ENCODE measurements at regions not wholly inside any gene's neighbourhood (a gene's known extent, or its start where the extent isn't known, plus 50 kb on each side); places are given as distances from the start of the nearest gene placed in this dataset.

DNA sequence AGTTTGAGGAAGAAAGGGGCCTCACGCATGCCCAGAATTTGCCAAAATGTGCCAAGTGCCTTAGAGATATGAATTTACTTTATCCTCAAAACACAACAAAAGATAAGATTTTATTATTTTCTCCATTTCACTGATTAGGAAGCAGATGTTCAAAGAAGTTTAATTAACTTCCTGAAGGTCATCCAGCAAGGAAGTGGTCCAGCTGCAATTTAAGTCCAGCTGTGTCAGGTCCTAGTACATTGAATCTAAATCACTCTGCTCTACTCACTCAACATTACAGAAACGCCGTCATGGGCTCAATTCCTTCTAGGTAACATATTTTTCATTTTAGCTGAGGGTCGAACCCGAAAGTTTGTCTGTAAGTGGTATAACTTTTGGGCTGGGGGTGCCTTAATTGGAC is 115.4 kb downstream of the CCDC34 start:
- H3K27ac ChIP-seq (ENCODE audit: low read depth in 1 of 2, low read length in 2 of 2), result no peak overlapping the region

GRCh38 chr11:27246925-27247324 is 116.1 kb downstream of the CCDC34 start:
- no peak overlapping the region for H3K9ac ChIP-seq (ENCODE audit: low read depth in 1 of 2, low read length in 2 of 2)
- no peaks in the 10 kb centered on the region for H3K36me3 ChIP-seq (ENCODE audit: control insufficient read depth in 4 of 4, insufficient read depth in 3 of 4, low read depth in 1 of 4, low read length in 3 of 4)
- no peaks in the 10 kb centered on the region for H3K9me3 ChIP-seq (ENCODE audit: control insufficient read depth in 4 of 4, low read length in 3 of 4)
- H3K27ac ChIP-seq (ENCODE audit: low read depth in 1 of 2, low read length in 2 of 2), result no peak overlapping the region
- 74% methylated on average over 3 of the region's 3 CpGs for WGBS
- H3K4me3 ChIP-seq (ENCODE audit: low read depth in 1 of 3, low read length in 3 of 3), result no peak overlapping the region
- no peaks in the 10 kb centered on the region for H3K27me3 ChIP-seq (ENCODE audit: control insufficient read depth in 4 of 4, insufficient read depth in 4 of 4, low read length in 3 of 4)
- H3K4me1 ChIP-seq (ENCODE audit: control insufficient read depth in 4 of 4, insufficient read depth in 4 of 4, low read length in 3 of 4), result no peaks in the 10 kb centered on the region
- TF ChIP-seq HNF4A (conservative IDR thresholded peaks at IDR 0.05) (no peak), RXRA (IDR thresholded peaks at IDR 0.05) (no peak), NR2F2 (IDR thresholded peaks at IDR 0.05) (no peak), JUND (IDR thresholded peaks at IDR 0.05) (no peak), FOXA1 (IDR thresholded peaks at IDR 0.05) (no peak), YY1 (IDR thresholded peaks at IDR 0.05) (no peak), RAD21 (IDR thresholded peaks at IDR 0.05) (no peak), HNF4G (IDR thresholded peaks at IDR 0.05) (no peak)
- TF ChIP-seq, protein P1, sequence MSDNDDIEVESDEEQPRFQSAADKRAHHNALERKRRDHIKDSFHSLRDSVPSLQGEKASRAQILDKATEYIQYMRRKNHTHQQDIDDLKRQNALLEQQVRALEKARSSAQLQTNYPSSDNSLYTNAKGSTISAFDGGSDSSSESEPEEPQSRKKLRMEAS (IDR thresholded peaks at IDR 0.05), result no peak
- no peak for DNase-seq (ENCODE audit: low spot score)

More for the DNA sequence above, 115.4 kb downstream of the CCDC34 start:
- no peak for TF ChIP-seq FOXA1 (IDR thresholded peaks at IDR 0.05)
- TF ChIP-seq, protein P2, sequence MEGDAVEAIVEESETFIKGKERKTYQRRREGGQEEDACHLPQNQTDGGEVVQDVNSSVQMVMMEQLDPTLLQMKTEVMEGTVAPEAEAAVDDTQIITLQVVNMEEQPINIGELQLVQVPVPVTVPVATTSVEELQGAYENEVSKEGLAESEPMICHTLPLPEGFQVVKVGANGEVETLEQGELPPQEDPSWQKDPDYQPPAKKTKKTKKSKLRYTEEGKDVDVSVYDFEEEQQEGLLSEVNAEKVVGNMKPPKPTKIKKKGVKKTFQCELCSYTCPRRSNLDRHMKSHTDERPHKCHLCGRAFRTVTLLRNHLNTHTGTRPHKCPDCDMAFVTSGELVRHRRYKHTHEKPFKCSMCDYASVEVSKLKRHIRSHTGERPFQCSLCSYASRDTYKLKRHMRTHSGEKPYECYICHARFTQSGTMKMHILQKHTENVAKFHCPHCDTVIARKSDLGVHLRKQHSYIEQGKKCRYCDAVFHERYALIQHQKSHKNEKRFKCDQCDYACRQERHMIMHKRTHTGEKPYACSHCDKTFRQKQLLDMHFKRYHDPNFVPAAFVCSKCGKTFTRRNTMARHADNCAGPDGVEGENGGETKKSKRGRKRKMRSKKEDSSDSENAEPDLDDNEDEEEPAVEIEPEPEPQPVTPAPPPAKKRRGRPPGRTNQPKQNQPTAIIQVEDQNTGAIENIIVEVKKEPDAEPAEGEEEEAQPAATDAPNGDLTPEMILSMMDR (IDR thresholded peaks at IDR 0.05; ENCODE audit: low read depth, low read length, missing input control), result no peak
- TF ChIP-seq, protein P3, sequence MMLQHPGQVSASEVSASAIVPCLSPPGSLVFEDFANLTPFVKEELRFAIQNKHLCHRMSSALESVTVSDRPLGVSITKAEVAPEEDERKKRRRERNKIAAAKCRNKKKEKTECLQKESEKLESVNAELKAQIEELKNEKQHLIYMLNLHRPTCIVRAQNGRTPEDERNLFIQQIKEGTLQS (IDR thresholded peaks at IDR 0.05), result no peak
- no peak for TF ChIP-seq NR2F2 (IDR thresholded peaks at IDR 0.05)
- Histone ChIP-seq H3K4me1 (ENCODE audit: control insufficient read depth in 4 of 4, insufficient read depth in 4 of 4, low read length in 3 of 4) (no peaks in the 10 kb centered on the region), H3K9me3 (ENCODE audit: control insufficient read depth in 4 of 4, low read length in 3 of 4) (no peaks in the 10 kb centered on the region), H3K9ac (ENCODE audit: low read depth in 1 of 2, low read length in 2 of 2) (no peak overlapping the region), H3K4me3 (ENCODE audit: low read depth in 1 of 3, low read length in 3 of 3) (no peak overlapping the region), H3K27me3 (ENCODE audit: control insufficient read depth in 4 of 4, insufficient read depth in 4 of 4, low read length in 3 of 4) (no peaks in the 10 kb centered on the region), H3K36me3 (ENCODE audit: control insufficient read depth in 4 of 4, insufficient read depth in 3 of 4, low read depth in 1 of 4, low read length in 3 of 4) (no peaks in the 10 kb centered on the region)
- 88% methylated on average over 5 of the region's 5 CpGs for WGBS
- no peak for DNase-seq (ENCODE audit: low spot score)

DNA sequence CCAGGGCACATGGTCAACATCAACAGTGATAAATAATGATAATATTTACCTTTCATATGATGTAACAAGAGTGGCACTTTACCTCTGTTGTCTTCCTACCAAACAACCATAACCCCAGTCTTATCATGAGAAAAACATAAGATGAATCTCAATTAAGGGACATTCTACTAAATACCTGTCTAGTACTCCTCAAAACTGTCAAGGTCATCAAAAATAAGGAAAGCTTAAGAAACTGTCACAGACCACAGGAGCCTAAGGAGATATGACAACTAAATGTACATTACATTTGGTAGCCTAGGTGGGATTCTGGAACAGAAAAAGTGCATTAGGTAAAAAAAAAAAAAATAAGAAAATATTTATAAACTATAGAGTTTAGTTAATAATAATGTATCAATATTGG is 118.1 kb downstream of the CCDC34 start:
- H3K4me3 ChIP-seq (ENCODE audit: low read depth in 1 of 3, low read length in 3 of 3), result no peak overlapping the region

More for the DNA sequence above, 118.1 kb downstream of the CCDC34 start:
- no peak for DNase-seq (ENCODE audit: low spot score)
- H3K4me1 ChIP-seq (ENCODE audit: control insufficient read depth in 4 of 4, insufficient read depth in 4 of 4, low read length in 3 of 4), result no peaks in the 10 kb centered on the region
- H3K27ac ChIP-seq (ENCODE audit: low read depth in 1 of 2, low read length in 2 of 2), result no peak overlapping the region
- TF ChIP-seq GABPA (IDR thresholded peaks at IDR 0.05 in 1 of 2, conservative IDR thresholded peaks at IDR 0.05 in 1 of 2) (no peak), FOXA2 (IDR thresholded peaks at IDR 0.05) (no peak), SP1 (IDR thresholded peaks at IDR 0.05) (no peak), TAF1 (conservative IDR thresholded peaks at IDR 0.05) (no peak), JUND (IDR thresholded peaks at IDR 0.05) (no peak), FOXA1 (IDR thresholded peaks at IDR 0.05) (no peak)
- TF ChIP-seq, protein P1 (IDR thresholded peaks at IDR 0.05), result no peak
- TF ChIP-seq, protein P2 (IDR thresholded peaks at IDR 0.05; ENCODE audit: low read depth, low read length, missing input control), result no peak
- H3K9ac ChIP-seq (ENCODE audit: low read depth in 1 of 2, low read length in 2 of 2), result no peak overlapping the region
- no peaks in the 10 kb centered on the region for H3K9me3 ChIP-seq (ENCODE audit: control insufficient read depth in 4 of 4, low read length in 3 of 4)
- H3K36me3 ChIP-seq (ENCODE audit: control insufficient read depth in 4 of 4, insufficient read depth in 3 of 4, low read depth in 1 of 4, low read length in 3 of 4), result no peaks in the 10 kb centered on the region
- no peaks in the 10 kb centered on the region for H3K27me3 ChIP-seq (ENCODE audit: control insufficient read depth in 4 of 4, insufficient read depth in 4 of 4, low read length in 3 of 4)
